HG02610 (cell line): ENCODE measurements at regions not wholly inside any gene's neighbourhood (a gene's known extent, or its start where the extent isn't known, plus 50 kb on each side); places are given as distances from the start of the nearest gene placed in this dataset.

ENCODE experiments used
- ATAC-seq: cut with Tn5 transposase; IDR thresholded peaks from one replicate; pipeline ENCODE4 v1.9.1; 2021; ENCODE audit warnings: mild to moderate bottlenecking, moderate library complexity; ENCODE audit not compliant: unreplicated experiment

DNA sequence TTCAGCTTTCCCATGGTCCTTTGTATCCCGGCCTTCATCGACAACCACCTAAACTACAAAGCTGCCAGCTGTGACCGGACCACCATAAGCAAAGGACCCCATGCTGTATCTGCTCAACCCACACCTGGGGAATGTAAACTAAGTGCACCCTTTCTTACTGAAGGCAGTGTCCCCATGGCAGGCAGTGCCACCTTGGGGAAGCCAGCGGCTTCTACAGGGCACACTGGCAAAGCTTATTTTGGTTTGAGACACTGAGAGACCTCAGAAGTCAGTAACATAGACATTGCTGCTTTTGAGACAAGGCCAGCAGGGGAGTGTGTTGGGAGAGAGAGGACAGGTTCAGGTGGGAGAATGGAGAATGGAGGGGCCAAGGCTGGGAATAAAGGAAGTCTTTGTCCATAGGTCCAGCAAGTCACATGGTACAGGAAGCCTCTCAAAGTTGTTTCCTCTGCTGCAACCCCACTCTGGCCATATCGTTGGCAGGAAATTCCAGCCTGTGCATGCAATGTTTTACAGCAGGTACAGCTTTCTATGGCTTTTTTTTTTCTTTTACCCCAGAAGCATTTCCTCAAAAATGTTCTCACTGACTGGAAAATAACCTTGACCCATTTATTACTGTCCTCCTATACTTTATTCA lies 85.9 kb upstream of the NPVF start:
- ATAC-seq = no peak

DNA sequence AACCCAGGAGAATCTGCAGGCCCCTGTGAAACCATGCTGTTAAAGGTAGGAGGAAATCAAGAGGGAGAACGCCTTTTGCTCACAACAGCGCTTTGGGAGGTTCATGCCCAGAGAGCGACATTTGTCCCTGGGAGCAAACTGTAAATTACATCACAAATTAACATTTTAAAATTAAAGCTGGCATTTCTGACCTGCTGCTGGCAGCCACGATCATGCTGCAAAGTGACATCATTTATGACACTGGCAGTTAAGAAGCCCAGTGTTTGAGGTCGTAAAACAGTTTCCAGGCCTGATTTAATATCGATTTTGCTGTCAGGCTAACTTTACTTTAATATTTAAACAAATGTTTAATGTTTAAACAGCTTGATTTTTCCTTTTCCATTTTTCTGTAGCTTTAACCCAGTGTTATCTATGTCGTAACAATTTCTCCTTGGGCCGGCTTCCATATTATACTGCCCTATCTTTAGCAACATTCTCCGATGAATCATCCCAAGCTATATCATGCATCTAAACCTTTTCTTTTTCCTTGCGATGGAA lies 86.5 kb upstream of the NPVF start:
- no peak for ATAC-seq

DNA sequence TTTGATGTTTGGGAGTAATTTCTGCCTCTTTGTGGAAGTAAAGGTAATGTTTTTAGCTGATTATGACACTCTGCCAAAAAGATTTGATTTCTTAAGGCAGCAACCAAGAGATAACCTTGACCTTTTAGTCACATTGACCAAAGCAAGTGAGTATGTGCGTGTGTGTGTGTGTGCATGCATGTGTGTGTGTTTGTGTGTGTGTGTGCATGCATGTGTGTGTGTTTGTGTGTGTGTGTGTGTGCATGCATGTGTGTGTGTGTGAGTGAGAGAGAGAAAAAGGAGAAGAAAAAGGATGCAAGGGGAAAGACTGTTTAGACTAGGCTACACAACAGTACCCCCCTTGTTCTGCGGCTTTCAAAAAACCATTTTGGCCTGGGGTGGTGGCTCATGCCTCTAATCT lies 88.1 kb upstream of the NPVF start:
- no peak for ATAC-seq

DNA sequence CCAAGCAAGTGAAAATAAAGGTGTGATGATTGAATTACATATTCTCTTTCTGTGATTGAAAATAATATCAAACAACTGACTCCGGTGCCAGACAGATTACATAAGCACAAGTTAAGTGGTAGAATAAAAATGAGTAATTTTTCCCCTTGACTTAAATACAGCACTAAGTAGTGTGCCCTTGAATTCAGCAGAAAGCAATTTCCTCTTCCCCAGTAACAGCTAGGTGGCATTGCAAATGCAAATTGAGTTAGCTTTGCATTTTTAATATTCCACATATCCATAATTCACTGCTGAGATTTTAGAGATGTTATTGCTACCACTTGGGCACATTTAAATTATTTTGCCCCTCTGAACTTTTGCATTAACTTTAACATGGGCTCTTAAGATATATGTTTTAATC lies 89.8 kb upstream of the NPVF start:
- no peak for ATAC-seq

DNA sequence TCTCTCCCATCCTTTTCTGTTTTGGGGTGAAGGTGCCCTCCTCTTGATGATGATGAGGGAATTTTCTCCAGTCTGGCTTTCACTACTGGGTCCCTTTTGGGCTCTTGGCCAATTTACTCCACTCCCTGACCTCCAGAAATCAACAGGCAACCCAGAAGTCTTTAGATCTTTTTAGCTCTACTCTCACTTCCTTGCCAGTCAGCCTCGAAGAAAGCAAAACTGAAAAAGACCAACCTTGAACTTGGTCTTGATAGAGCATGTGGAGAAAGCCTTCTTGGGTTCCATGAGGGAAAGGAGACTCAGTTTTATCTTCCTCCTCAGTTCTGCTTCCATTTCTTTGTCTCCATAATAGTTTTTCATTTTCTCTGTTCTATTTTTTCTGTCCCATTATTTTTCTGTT lies 91.4 kb upstream of the NPVF start:
- no peak for ATAC-seq

DNA sequence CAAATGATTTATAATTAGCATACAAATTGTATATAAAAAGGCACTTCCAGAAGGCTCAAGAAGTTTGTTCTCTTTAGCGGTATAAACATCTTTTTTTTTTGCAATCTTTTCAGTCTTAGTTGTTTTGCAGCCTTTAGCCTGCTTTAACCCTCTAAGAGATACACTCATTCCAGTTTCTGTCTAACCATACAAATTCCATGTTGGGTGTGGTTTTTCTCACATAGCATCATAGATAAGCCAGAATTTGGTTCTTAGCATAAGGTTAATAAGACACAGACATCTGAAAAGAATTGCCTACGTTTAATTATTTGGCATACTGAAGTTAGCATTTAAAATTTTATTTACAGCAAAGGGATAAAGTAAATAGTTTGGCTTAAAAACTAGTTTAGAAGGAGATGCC lies 92.5 kb upstream of the NPVF start:
- ATAC-seq = no peak

DNA sequence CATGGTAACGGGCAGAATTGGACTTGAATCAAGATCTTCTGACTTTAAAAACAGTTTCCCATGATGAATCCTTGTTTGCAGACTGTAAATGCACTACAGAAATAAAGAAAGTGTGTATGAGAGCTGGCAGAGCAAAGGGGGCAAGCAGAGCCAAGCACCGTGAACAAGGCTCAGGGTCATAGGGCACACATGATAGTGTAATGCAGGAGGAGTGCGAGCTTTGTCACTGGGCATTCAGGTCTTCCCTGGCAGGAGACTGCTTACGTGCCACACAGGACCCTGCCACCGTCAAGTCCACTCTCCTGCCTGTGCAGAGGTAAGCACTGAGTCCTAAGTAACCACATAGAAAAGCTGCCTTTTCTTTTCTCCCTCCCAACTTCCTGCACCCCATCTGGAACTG lies 93.1 kb upstream of the NPVF start:
- no peak for ATAC-seq

DNA sequence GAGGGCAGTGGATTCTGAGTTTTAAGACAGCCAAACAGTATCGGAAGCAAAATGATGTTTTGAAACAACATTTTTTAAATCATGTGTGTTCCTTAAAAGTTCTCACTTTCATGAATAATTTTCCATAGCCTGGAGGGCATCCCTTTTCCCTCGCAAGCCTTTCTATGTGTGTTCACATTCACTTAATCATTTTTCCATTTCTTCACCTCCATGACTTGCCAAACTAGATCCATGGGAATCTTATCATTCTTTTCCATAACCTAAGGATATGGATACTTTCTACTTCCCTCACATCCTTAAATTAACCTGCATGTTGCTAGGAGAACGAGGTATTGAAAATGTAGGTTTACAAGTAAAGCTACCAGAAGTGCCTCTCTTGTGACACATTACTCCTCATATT lies 94.2 kb upstream of the NPVF start:
- no peak for ATAC-seq

DNA sequence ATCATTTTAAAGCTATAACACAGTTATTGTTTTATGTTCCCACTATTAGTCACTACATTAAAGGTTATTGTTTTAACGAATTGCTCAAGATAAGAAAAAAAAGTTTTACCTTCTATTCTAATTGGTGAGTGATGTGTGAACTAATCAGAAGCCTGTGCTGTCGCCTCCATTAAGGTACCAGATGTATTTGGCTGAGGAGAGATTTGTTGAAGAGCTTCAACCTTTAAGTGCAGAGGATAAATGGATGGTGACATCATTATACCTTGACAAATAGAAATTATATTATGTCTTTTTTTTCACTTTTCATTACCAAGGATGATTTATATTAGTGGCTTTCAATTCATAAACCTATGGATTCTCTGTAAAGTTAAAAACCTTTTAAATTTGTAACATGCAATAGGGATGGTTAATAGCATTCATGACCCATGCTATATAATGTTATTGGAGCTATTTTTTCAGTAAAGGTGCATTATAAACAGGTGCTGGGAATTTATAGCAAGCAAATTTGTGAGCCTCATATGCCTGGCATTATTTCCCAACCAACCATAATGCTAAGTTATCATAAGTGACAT lies 97.0 kb upstream of the NPVF start:
- ATAC-seq = no peak

DNA sequence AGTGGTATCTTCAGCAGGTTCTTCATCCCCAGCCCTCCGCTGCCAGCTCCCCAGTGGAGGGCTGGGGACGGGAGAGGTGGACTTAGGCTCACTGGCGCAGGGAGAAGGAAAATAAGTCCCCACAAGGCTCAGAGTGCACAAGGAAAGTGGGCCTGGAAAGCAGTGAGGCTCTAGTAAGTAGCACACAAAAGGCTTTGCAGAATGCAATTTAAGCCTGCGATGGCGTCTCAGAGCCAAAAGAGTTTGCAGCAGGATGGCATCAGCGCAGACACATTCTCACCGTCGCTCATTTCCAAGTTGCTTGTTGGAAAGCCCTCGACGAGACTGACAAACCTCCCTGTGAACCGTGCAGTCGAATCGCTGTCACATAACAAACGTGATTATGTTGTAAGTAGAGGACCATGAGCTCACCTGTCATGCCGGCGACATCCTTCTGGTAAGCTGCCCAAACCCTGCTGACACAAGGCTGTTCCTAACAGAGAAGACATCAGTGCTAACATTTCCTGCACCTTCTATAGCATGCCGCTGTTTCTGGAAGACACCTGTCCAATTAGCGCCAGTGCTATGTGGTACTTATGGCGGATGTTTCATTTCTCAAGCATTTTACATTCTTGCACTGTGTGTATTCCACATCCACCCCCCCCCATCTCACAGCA lies 98.3 kb upstream of the NPVF start:
- ATAC-seq = no peak

DNA sequence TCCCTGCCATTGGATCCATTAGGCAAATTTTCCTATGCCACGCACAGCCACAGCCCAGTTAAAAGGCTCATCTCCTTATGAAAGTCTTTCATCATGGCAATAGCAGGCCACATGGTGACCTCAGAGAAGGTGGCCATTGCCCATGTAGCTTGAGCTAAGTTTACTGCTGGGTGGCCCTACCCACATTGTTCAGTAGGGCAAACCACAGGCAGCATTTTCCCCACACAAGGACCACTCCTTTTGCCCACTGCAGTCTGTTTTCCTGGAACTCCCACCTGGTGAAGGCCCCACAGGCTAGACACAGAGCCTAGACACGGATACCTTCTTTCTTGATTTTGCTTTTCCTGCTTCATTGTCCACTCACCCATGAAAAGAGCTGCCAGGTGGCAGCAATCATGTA lies 101.5 kb upstream of the NPVF start:
- no peak for ATAC-seq

DNA sequence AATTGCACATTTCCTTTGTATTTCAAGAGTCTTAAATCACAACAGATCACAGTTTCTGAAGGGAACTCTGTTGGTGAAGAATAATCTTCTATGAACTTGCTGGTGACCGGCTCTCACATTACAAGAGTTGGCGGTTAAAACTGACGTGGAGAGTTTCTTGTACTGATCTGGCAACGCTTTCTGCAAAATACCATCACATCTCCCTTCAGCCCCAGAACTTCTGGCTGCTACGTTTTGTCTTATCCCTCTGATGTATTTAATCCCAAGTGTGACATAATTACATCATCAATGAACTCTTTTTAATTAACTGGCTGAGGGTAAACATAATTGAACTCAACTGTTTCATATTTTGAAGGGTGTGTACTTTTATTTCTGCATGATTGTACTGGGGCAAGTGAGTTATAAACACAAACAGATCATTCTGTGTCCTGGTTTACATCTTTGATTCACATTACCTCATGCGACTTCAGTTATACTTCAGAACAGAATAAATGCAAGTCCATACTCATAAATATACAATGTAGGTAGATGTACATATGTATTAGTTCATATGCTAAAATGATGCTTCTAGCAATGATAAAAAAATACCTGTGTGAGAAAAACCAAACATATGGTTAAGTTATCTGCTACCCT lies 105.1 kb upstream of the NPVF start:
- ATAC-seq = no peak

DNA sequence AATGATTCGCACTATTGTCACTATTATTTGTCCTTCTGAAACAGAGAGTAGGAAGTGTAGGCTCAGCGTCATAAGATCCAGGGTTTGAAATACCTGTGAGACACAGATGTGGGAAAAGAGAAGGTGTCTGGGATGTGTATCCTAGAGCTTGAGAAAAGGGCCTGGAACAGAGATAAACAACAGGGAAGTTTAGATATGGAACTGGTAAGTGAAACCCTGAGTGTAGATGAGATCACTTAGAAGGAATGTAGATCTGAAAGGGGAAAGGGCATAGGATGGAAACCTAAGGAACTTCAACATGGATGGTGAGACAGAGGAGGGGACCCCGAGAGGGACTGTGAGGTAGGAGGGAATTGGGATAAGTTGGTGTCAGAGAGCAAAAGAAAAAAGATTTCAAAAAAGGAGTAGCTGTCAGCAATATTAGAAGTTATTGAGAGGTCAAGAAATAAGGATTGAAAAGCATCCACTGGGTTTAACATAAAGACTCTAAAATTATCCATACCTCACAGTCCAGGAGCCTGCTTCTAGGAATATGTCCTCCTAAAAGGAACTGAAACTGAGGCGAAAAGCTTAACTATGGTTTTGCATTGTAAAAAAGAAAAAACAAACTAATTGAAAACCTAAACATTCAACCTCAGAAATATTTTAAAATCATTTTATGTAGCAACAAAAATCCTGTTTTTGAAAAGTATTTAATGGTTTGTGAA lies 119.2 kb upstream of the NPVF start:
- no peak for ATAC-seq

DNA sequence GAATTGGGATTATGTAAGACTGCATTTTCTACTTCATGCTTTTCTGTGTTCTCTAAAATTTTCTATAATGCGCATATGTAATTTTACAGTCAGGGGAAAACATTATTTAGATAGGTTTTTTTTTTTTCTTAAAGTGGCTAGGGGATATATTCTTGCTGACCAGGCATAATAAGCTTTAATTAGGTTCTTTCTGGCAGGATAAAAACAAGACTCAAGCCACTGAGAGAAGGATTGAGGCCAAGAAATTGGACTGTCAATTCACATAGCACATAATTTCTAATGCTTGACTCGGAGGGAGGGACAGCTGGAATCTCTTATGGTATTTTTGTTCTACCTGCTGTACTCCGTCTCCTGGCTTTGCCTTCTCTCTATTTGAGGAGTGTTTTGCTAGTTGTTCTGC lies 119.8 kb upstream of the NPVF start:
- no peak for ATAC-seq

DNA sequence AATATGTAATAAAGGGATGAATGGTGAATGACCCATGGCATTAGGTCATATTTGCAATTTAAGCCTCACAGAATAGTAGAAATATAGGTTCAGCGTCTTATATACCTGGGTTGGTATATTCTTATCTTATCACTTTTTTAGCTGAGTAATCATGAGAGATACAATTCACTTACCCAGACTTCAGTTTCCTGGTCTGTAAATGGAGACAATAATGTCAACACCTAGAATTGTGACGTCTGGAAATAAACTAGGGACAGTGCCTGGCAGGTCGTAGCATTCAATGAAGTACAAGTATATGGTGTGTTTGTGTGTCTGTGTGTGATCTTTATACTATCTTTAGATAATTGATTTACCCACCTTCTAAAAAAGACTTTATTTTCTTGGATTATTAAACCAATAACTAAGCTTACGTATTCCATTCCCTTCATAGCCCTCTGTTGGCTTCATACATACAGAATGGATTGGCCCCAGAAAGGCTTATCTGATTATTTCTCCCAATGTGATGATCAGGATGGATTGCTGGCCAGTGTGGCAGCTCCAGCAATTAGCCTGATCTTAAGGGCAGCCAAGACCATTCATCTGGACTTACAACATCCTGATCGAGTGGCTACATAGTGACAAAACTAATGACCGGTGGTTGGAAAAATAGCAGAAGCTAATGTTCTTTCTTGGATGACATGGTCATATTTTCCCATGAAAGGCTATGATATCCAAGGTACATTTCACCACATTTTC lies 121.2 kb upstream of the NPVF start:
- no peak for ATAC-seq

DNA sequence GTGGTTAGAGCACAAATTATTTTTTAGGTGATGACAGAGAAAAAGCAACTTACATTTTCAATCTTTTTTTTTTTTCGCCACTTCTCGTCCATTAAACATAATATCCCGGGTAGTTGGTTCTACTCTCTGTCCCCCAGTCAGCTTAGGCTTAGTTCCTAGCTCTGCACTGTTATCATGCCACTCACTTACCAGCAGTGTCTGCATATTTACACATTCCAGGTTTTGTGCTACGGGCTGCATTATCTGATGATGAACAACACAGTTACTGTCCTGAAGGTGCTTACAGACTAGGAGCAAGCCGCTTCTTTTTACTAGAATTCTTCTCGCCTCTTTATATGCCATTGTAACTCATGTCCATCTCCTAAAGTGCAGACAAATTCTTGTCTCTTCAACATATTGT lies 121.8 kb upstream of the NPVF start:
- ATAC-seq = no peak

DNA sequence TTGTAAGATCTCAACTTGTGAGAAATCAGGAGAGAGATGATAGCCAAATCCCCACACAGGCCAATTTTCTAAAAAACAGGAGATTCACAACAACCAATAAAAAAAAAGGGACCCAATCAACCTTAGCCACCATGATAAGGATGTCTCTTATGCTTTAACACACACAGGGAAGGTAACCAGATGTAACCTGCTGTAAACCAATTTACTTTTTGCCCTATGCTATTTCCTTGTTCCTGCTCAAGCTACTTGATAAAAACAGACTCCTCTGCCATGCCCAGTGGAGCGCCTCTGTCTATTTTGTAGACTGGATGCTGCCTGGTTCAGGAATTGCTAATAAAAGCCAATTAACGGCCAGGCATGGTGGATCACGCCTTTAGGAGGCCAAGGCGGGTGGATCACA lies 123.5 kb upstream of the NPVF start:
- ATAC-seq = no peak

DNA sequence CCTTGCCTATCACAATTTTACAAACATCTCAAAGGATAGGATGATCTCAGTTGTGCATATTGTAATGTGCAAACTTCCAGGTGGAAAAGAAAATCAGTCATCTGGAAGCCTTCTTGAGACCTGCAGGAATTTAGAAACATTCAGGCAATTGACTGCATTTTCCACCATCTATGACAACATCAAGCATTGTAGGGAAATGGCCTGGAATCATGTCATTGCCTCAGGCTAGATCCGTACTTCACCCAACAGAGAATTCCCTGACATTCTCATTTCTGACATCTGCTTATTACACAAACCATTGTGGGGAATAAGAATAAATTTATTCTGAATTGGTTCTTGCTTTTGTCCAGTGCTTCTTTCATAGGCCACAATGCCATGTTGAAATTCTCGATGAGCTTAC lies 124.9 kb upstream of the NPVF start:
- no peak for ATAC-seq

DNA sequence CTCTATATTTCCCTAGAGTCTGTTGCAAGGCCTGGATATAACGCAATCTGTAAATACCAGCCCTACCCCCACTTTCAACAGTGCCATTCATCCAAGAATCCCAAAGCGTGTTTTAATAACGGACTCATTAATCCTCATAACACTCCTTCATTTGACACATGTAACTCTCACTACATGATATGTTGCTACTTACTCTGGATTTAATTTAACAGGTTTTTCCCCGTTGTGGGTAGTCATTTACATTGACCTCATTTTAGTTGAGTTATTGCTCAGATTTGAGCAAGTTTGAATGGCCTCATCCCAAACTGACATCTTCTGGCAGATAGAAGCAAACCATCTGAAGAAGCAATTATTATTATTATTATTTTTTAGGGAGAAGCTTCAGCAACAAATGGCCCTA lies 125.4 kb upstream of the NPVF start:
- ATAC-seq = no peak

DNA sequence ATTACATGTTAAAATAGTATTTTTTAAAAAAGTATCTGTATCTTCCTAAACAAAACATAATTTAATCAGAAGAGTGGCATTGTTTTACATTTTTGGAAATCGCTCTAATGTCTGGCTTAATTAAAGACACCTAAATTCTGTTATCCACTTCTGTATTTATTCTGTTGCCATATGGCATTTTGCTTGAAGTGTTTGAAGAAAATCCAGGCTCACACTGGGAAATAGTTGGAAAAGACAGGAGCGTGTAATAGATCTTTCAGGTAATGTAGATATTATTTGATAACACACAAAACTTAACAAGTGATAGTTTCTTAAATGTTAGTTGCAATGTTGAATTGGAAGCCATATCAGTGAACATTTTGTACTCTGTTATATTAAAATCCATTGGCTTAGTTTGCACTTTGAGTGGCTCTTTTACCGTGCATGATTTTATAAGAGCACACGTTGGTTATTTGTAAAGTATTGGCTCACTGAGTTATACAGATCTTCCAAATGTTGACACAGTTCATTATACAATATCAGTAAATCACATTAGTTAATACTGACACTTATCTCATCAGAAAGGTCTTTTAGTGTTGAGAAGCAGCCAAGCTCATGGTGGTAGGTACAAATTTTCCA lies 128.4 kb upstream of the NPVF start:
- no peak for ATAC-seq
